GM12864 (cell line): ENCODE measurements at regions not wholly inside any gene's neighbourhood (a gene's known extent, or its start where the extent isn't known, plus 50 kb on each side); places are given as distances from the start of the nearest gene placed in this dataset.

Experiments used
- DNase-seq: peaks from one replicate; pipeline ENCODE4 v3.0.0-alpha.2; 2011; ENCODE audit warnings: low read depth
- H3K4me3 ChIP-seq: 2 replicates; pipeline ENCODE4 v1.5.1; 2011; ENCODE audit warnings: mild to moderate bottlenecking, low read depth, low read length, control low read depth
- TF ChIP-seq, protein P1 (sequence below): IDR thresholded peaks from 2 replicates; pipeline ENCODE4 v1.5.1; 2011; ENCODE audit warnings: low read depth, mild to moderate bottlenecking, moderate library complexity, low read length, control low read depth, inconsistent platforms; ENCODE audit errors: missing control alignments

DNA sequence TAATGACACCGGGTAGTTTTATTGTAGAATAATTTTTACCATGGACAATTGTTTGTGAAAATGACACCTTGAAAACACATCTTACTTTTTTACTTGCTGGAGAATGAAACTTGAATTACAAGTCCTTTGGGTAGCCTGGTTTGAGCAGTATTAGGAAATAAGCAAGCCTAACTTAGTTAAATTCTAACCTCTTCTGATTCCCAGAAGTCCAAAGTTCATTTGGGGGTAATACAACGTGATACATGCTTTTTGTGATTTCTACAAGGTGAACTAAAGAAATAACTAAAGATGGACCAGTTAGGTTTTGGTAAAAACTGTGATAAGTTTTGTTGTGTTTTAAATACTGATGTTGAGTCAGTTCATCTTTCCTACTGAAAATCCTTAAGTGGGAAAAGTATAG, 135.4 kb upstream of the DMRT1 start:
- H3K4me3 ChIP-seq: no peak overlapping the region
- TF ChIP-seq, protein P1, sequence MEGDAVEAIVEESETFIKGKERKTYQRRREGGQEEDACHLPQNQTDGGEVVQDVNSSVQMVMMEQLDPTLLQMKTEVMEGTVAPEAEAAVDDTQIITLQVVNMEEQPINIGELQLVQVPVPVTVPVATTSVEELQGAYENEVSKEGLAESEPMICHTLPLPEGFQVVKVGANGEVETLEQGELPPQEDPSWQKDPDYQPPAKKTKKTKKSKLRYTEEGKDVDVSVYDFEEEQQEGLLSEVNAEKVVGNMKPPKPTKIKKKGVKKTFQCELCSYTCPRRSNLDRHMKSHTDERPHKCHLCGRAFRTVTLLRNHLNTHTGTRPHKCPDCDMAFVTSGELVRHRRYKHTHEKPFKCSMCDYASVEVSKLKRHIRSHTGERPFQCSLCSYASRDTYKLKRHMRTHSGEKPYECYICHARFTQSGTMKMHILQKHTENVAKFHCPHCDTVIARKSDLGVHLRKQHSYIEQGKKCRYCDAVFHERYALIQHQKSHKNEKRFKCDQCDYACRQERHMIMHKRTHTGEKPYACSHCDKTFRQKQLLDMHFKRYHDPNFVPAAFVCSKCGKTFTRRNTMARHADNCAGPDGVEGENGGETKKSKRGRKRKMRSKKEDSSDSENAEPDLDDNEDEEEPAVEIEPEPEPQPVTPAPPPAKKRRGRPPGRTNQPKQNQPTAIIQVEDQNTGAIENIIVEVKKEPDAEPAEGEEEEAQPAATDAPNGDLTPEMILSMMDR: no peak
- DNase-seq: no peak

DNA sequence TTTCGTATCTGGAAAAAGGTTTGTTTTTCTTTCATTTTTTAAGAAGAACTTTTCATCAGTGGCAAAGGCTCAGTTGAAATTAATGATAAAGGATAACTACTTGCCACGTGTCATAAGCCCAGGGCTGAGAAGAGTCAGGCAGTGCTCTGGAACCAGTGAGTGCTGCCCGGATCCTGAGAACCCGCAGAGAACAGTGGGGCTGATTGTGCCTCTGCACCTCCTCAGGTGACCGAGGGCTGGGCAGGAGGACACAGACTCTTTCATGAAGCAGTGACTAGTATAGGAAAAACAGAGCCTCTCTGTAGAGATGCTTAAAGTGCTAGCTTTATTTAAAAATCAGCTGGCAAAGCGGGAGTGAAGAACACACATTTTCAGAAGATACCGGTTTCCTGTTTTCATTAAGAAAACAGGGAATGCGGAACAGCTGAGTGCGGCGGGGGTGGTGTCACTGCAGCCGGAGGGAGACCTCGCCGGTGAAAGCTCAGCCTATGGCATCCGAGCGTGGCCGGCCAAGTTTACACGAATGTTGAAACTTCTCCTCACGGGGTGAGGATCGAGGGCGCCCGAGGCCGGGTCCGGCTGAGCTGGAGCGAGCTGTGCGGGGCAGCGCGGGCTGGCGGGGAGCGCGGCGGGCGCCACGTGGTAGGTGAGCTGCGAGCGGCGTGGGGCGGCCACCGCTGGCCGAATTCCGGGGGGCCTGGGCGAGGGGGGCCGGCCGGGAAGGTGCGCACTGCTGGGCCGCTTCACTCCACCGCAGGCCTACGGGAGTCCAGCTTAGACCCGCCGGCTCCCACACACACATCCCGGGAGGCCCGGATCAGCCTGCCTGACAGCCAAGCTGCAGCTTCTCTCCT, 134.7 kb upstream of the DMRT1 start:
- no peak overlapping the region for H3K4me3 ChIP-seq
- TF ChIP-seq, protein P1: no peak

DNA sequence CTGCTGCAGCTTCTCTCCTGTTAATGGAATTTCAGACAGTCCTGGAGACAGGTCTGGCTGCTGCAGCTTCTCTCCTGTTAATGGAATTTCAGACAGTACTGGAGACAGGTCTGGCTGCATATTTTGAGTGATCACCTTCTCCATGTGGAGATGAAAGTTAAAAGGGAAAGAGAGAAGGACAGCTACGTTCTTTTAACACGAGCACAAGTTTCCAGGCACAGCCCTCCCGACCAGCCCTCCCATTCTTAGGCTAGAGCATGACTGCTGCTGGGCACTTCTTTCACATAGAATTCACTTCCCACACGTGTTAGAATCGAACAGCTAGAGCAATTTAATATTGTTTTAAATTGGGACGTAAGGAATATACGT, 133.3 kb upstream of the DMRT1 start:
- DNase-seq: no peak
- no peak overlapping the region for H3K4me3 ChIP-seq
- TF ChIP-seq, protein P1: no peak

More for the DNA sequence above, 134.7 kb upstream of the DMRT1 start:
- DNase-seq: no peak

DNA sequence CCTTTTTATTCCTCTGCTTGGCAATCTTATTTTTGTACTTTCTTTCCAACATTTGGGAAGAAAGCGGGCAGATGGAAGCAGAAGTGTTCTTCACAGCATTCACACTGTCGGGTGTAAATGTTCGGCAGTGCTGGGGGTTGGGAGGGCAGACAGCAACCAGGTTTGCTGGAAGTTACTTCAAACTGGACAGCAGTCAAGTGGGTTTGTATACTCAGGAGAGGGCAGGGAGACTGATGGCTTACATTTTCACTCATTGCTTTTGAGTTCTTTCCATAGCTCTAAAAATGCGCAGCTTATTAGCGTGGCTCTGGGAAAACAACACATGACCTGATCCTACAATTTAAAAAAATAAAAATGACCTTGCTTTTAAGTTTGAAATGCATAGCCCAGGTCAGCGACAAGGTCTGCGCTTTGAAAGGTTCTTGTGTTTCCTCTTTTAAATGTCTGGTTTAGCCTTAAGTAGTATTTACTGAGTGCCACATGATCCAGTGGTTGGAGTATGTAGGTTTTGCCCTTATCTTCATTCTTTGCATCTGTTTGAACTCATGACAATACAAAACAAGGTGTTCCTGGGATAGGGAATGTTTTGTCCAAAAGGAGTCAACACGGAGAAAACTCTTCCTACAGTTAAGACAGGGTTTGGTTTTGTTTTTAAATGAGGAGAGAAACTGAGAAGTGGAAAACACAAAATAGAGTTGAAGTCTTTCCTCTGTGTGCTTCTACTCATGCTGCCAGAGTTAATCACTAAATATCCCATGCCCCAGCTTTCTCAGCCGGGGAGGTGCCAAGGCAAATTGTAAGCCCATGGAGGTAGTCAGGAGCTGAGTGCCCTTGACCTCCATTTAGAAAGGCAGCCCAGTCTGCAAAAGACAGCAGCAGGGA, 132.7 kb upstream of the DMRT1 start:
- no peak for DNase-seq
- H3K4me3 ChIP-seq: no peak overlapping the region
- TF ChIP-seq, protein P1: no peak

DNA sequence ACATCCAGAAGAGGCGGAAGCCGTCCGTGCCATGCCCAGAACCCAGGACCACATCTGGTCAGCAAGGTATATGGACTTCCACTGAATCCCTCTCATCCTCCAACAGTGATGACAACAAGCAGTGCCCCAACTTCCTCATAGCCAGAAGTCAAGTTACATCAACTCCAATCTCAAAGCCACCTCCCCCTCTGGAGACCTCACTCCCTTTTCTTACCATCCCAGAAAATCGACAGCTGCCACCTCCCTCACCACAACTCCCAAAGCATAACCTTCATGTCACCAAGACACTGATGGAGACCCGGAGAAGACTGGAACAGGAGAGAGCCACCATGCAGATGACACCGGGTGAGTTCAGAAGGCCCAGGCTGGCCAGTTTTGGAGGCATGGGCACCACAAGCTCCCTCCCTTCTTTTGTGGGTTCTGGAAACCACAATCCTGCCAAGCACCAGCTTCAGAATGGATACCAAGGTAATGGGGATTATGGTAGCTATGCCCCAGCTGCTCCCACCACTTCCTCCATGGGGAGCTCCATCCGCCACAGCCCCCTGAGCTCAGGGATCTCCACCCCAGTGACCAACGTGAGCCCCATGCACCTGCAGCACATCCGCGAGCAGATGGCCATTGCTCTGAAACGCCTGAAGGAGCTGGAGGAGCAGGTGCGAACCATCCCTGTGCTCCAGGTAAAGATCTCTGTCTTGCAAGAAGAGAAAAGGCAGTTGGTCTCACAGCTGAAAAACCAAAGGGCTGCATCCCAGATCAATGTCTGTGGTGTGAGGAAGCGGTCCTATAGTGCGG, 130.3 kb upstream of the DMRT1 start:
- no peak overlapping the region for H3K4me3 ChIP-seq
- DNase-seq: no peak

More for the DNA sequence above, 130.3 kb upstream of the DMRT1 start:
- TF ChIP-seq, protein P1: no peak
